C4-2B (cell line): ENCODE measurements at regions not wholly inside any gene's neighbourhood (a gene's known extent, or its start where the extent isn't known, plus 50 kb on each side); places are given as distances from the start of the nearest gene placed in this dataset.

Experiments
- H3K27ac ChIP-seq: fragments of 450-650 bp; 2 replicates; pipeline ENCODE4 v1.5.1; 2017
- CTCF ChIP-seq: fragments of 450-650 bp; conservative IDR thresholded peaks from 2 replicates; pipeline ENCODE4 v1.5.1; 2017; ENCODE audit warnings: mild to moderate bottlenecking
- ZFX ChIP-seq: fragments of 450-650 bp; IDR thresholded peaks from 2 replicates; pipeline ENCODE4 v1.6.1; 2017

- no peak overlapping the region for H3K27ac ChIP-seq
- no peak for TF ChIP-seq ZFX
- no peak for TF ChIP-seq CTCF
These were observed 51.2 kb upstream of the PALM2AKAP2 start for GRCh38 chr9:109728686-109729300.

GRCh38 chr9:109729513-109729912 is 50.5 kb upstream of the PALM2AKAP2 start:
- TF ChIP-seq ZFX (no peak), CTCF (no peak)
- no peak overlapping the region for H3K27ac ChIP-seq
